Liver (tissue), 3 donors: ENCODE measurements at regions not wholly inside any gene's neighbourhood (a gene's known extent, or its start where the extent isn't known, plus 50 kb on each side); places are given as distances from the start of the nearest gene placed in this dataset.

Source experiments
- ATF3 ChIP-seq: IDR thresholded peaks from 2 replicates; pipeline ENCODE4 v1.6.1; 2016; ENCODE audit warnings: antibody characterized with exemption
- CTCF ChIP-seq: fragments of 150-350 bp; IDR thresholded peaks from 2 replicates; pipeline ENCODE4 v1.5.1; 2017; ENCODE audit warnings: improper control_type of control experiment, low read depth, low read length; ENCODE audit not compliant: missing input control
- EGR1 ChIP-seq, 2 donors: IDR thresholded peaks; 2 replicates each; pipeline ENCODE4 v1.6.1; 2016 to 2018; ENCODE audit warnings: antibody characterized with exemption in 2 of 2, low read depth in 2 of 2
- GABPA ChIP-seq, 2 donors: IDR thresholded peaks in 1 of 2; conservative IDR thresholded peaks in 1 of 2; 2 replicates each; pipeline ENCODE4 v1.6.1; 2016; ENCODE audit warnings: antibody characterized with exemption in 2 of 2, mild to moderate bottlenecking in 1 of 2, moderate library complexity in 1 of 2
- HNF4A ChIP-seq, 2 donors: conservative IDR thresholded peaks; 2 replicates each; pipeline ENCODE4 v1.6.1; 2016; ENCODE audit warnings: antibody characterized with exemption in 2 of 2, mild to moderate bottlenecking in 2 of 2
- RAD21 ChIP-seq, 2 donors: IDR thresholded peaks; 2 replicates each; pipeline ENCODE4 v1.6.1; 2016; ENCODE audit warnings: antibody characterized with exemption in 2 of 2, mild to moderate bottlenecking in 2 of 2
- REST ChIP-seq: IDR thresholded peaks from 2 replicates; pipeline ENCODE4 v1.6.1; 2016; ENCODE audit warnings: antibody characterized with exemption, mild to moderate bottlenecking
- RXRA ChIP-seq, 2 donors: IDR thresholded peaks; 2 replicates each; pipeline ENCODE4 v1.6.1; 2017 to 2018; ENCODE audit warnings: antibody characterized with exemption in 2 of 2, mild to moderate bottlenecking in 1 of 2
- SP1 ChIP-seq: IDR thresholded peaks from 2 replicates; pipeline ENCODE4 v1.6.1; 2018; ENCODE audit warnings: antibody characterized with exemption, mild to moderate bottlenecking
- TAF1 ChIP-seq: conservative IDR thresholded peaks from 2 replicates; pipeline ENCODE4 v1.6.1; 2016; ENCODE audit warnings: antibody characterized with exemption, mild to moderate bottlenecking
- donor health status: healthy.
- donor health status: healthy.

- TF ChIP-seq CTCF (no peak), REST (no peak), RXRA (IDR thresholded peaks at IDR 0.05) (no peak), EGR1 (IDR thresholded peaks at IDR 0.05; ENCODE audit: low read depth in 2 of 2) (no peak), RAD21 (IDR thresholded peaks at IDR 0.05) (no peak), ATF3 (no peak), GABPA (IDR thresholded peaks at IDR 0.05 in 1 of 2, conservative IDR thresholded peaks at IDR 0.05 in 1 of 2) (no peak), TAF1 (no peak), SP1 (no peak), HNF4A (conservative IDR thresholded peaks at IDR 0.05) (no peak)
Measured at GRCh38 chr5:3299441-3299840, 296.2 kb upstream of the IRX1 start.
